HG03439 (cell line): ENCODE measurements at regions not wholly inside any gene's neighbourhood (a gene's known extent, or its start where the extent isn't known, plus 50 kb on each side); places are given as distances from the start of the nearest gene placed in this dataset.
A peak's percentile ranks its signal among the peaks of the same experiment; 100 is the strongest.

Experiments used
- ATAC-seq: cut with Tn5 transposase; IDR thresholded peaks from one replicate; pipeline ENCODE4 v1.9.1; 2021; ENCODE audit warnings: mild to moderate bottlenecking, moderate library complexity; ENCODE audit not compliant: unreplicated experiment

DNA sequence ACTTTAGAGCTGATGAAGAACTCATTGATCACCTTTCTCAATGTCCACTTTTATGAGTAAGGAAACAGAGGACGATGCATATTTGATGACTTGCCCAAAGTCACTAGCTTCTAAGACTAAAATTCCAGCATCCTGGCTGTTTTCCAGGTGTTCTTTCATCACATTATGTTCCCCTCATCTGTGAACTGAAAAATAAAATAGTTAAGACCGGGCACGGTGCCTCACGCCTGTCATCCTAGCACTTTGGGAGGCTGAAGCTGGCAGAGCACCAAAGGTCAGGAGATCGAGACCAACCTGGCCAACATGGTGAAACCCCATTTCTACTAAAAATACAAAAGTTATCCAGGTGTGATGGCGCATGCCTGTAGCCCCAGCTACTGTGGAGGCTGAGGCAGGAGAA is 297.5 kb downstream of the DUSP10 start:
- ATAC-seq, result no peak

DNA sequence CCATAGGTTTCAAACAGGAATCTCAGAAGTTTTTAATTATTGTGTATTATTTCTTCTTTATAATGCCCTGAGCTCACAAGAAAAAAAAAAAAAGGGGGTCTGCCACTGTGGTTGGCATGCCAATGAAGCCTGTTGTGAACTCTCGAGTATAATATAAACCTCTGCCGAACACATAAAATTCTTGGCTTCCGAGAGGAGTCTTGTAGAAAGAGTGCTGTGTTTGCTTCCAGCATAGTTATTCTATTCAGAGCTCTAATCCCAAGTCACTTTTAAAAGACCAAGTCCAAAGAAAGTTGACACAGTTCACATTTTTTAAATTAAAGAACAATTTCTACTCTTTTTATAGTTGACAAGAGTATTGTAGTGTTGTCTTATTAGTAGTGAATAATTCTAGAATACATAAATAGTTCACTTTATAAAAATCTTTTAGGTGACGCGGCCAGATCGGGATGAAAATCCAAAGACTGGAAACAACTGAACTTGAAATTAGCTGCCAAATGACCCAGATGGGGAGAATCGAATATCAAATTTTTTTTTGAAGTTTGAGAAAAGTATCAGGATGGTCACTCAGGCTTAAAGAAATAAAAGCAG is 293.2 kb downstream of the DUSP10 start:
- ATAC-seq, result no peak

DNA sequence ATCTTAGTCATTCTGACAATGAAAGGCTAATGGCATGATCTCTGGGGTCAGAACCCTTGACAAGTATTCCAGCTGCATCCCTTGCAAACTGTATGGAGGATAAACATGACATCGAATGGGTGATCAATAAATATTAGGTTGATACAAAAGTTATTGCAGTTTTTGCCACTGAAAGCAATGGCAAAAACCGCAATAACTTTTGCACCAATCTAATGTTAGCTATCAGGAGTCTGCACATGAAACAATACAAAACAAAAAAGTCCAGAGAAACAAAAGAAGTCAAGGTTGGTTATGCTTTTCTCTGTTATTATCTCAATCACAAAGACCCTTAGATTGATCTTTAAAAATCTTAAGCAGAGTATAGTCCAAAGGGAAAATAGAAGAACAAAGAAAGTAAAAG is 292.7 kb downstream of the DUSP10 start:
- no peak for ATAC-seq

DNA sequence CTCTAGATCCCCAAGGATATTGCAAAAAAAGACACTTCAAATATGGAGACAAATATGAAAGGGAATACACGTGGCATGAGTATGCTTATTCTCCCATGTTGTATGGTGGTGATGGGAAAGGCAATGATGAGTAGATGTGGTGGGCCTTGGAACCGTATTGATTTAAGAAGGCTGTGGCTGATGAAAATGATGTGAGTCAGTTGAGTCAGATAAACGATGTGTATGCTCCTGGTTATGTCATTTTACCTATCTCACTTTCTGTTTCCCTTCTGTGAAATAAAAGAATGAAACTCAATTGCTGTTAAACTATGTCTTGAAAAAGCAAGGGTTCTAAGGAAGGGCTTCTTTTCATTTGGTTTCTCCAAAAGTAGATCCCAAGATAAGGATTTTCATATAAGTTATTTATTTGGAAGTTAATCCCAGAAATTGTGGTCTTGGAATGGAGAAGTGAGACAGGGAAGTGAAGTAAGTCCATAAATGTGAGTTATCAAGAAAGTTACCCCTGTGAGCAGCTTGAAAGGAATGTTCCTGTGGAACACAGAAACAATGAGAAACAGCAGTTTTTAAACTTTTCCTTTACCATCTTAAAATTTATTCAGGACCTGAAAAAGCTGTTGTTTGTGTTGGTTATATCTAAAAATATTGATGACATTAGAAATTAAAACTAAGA is 292.0 kb downstream of the DUSP10 start:
- no peak for ATAC-seq

DNA sequence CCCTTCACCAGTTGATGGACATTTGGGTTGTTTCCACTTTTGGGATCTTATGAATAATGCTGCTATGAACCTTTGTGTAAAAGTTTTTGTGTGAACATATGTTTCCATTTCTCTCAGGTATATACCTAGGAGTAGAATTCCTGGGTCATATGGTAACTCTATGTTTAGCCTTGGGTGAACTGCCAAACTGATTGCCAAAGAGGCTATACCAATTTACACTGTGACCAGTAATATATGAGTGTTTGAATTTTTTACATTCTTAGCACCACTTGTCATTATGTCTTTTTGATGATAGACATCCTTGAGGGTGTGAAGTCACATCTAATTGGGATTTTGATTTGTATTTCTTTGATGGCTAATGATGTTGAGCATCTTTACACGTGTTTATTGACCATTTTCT is 290.1 kb downstream of the DUSP10 start:
- no peak for ATAC-seq

DNA sequence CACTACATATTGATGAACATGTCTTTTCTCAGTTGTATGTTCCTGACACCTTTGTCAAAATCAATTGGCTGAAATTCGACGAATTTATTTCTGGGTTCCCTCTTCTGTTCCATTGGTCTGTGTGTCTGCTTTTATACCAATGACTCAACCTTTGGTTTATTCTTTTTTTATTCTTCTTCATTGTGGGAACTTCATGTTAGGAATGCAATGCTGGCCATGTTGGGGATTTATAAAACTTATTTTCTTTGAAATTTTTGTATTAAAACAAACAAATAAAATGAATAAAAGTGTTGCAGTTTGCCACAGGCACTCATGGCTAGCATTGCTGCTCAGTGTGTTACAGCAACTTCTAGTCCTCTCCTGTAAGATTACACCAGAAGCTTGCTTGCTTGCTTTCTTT is 287.8 kb downstream of the DUSP10 start:
- no peak for ATAC-seq

DNA sequence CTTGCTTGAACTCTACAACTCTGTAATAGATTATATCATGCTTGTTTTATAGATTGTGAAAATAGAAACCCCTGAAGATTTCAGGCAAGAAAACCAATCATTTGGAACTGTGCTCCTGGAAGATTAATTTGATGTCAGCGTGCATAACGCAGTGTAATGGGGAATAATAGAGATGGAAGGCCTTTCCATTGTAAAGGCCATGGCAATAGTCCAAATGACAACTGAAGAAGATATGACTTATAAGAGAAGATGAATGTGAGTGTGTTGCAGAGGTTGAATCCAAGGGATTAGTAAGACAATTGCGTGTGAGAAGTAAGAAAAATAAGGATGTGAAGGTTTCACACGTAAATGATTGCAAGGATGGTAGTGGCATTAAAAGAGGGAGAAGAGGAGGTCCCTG is 285.0 kb downstream of the DUSP10 start:
- no peak for ATAC-seq

DNA sequence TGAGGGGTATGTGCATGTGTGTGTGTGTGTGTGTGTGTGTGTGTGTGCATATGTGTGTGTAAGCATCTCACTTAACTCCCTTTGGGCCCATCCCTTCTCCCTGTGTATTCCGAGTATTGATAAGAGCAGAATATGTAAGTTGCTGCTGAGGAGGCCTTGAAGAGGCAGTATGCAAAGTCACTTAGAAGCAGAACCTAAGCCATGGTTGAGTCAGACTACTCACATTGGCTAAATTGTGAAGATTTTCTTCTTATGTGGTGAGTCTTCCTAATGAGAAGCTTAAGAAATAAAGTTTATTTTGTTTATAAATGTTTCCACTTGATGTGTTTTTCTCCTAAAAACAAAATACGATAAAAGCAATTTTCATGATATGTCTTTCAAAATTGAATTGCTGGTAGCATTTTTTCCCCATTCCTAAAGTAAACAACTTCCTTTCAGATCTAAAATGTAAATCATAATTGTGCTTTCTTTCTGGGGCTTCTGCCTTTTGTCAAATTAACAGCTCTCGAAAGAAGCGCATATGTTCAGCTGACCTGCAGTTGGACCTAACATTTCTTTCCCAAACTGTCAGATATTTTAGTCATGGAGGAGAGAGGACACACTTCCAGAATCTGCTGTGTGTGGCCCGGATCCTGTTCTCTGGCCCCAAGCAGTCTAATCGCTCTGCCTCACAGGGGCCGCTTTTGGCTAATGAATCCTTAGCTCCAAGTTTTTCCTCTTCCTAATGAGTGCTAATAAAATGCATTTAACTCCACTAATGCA is 284.0 kb downstream of the DUSP10 start:
- no peak for ATAC-seq

DNA sequence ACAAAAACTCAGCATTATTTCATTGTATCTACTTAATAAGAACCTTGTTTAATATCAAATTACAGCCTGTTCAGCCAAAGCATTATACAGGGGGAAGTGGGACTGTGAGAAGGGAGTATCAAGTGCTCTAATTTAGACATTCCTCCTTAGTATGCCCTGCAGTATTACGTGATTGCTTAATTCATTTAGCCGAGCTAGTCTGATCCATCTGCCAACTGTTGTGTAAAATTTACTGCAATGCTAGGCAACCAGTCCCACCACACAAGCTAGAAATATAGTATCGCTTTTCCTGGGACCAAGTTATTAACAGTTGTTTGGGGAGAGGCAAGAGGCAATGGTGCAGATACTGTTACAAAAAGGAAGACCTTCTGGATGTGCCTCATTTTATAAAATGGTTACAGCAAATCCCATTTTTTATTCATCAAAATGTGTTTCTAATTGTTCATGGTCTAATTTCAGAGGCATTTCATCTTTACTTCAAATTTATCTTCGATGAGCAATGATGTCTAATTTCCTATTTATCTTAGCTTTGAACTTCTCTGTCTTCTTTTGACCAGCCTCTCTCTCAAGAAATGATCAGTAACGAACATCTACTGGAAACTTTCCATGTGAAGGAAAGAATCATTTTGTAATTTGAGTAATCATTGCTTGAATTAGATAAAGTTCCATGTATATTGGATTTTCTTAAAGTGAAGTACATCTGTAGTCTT is 283.3 kb downstream of the DUSP10 start:
- no peak for ATAC-seq

DNA sequence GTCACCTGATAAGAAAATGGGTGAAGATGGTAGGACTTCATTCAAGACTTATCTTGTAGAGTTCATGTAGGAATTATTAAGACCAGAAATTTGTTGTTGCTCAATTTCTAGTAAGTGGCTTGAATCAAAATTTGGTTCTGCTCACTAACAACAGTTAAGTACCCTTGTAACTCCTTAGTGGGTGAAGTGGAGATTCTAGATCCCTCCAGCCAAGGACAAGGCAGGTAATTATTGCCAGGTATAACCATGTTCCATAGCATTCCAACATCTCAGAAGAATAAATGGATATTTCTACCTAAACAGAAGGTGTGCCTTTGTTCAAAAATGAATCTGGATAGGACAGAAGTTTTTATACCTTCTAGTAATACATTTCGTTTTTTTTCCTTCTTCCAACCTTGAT is 282.3 kb downstream of the DUSP10 start:
- no peak for ATAC-seq

DNA sequence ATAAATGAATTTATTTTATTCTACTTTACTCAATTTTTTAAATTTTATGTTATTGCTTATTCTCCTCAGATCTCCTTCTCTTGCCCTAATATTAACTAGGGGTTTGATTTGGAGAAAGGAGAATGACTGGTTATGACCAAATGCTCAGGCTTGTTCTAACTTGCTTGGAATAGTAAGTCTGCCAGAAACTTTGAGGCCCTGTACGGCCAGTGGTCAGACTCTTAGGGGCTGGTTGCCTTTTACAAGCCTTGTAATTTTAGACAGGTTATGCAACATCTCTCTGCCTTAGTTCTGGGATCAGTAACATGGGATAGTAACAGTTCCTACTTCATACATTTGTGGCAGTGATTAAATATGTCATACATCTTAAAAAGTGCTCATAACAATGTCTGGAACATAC is 279.5 kb downstream of the DUSP10 start:
- no peak for ATAC-seq

DNA sequence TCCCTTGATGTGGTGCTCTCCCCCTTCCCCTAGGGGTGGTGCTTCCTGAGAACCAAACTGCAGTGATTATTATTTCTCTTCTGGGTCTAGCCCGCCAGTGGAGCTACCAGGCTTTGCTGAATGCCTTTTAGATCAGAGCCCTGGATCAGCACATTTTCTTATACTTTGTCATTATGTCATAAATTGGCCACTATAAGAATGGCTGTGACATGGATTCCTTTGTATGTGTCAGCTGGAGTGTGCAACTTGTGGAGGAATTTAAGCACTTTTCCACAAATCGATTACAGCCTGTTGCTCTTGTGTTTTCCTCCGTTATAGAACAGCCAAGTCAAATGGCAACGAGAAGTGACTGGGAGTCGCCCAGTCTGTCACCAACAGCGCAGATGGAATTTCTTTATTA is 273.3 kb downstream of the DUSP10 start:
- no peak for ATAC-seq

DNA sequence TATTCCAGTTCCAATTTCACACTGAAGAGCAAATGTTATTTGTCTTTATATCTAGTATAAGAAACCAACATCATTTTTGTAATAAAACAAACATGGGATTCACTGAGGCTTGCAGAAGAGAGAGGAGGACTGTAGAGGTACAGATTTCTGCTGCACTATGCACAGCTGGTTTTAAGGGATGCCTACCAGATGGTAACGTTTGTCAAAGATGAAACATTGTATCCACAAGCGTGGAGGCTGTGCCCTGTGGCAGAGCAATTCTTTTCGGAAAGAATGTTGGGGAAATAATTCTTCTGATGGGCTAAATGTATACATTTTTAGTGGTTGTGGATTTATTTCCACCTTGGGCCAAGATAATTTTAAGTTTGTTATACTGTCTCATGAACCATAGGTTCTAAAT is 272.4 kb downstream of the DUSP10 start:
- no peak for ATAC-seq

DNA sequence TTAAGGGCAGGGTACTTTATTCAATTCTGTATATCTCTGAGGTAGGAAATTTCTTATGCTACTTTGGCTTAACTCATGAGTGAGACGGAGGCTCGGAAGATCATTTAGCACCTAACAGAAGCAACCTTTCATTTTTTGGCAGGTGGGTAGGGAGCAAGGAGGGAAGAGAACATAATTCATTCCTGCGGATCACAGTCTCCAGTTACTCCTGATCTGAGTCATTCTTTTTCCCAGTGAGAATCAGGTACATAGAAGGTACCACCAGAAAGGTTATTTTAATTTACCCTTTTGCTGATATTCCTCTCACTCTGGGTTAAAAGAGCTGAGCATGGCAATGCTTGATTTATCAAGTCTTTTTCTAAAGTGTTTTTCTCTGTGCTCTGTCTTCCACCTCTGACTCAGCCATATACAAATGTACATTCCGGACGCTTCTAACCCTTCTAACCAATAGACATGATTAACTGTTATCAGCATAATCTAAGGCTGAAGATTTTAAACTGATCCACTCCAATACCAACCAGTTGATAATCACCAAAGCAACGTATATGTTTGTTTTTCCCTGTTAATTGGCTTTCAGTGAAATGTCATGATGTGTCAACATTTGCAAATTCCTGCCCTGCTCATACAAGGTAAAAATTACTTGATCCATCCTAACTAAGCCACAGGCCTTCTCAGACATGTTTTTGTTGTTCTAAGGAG is 271.7 kb downstream of the DUSP10 start:
- ATAC-seq, result no peak

DNA sequence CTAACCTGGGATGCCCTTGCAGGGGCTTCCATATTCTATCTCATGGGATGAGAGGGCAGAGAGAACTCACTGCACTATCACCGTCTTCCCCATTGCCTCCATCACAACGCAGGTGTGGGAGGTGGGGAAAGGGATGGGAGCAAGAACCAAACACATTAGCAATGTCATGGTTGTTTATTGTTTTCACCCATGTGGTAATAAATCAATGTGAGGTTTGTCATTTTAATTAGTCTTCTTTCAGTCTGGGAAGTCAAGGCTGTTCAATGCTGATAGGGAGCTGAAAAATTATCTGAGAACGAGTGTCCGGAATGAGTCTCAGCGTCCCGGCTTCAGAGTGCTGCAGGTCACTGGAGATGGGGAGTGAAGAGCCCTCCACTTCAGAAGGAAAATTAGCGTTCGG is 268.5 kb downstream of the DUSP10 start:
- no peak for ATAC-seq

DNA sequence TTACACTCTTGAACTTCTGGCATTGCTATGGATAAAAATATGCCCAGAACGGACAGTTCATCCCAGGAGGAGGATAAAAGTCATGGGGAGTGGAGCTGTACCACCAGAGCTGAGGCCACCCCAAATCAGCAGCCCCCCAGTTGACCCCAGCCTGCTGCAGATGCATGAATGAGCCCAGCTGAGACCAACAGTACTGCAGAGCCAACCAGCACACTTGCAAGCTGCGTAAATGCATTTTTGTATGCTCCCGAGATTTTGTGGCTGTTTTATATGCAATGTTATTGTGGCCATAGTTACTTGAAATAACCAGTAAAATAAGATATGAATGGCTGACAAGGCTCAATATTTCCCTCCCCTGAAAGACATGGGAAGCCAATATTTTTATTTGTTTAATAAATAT is 264.6 kb downstream of the DUSP10 start:
- ATAC-seq, result no peak

DNA sequence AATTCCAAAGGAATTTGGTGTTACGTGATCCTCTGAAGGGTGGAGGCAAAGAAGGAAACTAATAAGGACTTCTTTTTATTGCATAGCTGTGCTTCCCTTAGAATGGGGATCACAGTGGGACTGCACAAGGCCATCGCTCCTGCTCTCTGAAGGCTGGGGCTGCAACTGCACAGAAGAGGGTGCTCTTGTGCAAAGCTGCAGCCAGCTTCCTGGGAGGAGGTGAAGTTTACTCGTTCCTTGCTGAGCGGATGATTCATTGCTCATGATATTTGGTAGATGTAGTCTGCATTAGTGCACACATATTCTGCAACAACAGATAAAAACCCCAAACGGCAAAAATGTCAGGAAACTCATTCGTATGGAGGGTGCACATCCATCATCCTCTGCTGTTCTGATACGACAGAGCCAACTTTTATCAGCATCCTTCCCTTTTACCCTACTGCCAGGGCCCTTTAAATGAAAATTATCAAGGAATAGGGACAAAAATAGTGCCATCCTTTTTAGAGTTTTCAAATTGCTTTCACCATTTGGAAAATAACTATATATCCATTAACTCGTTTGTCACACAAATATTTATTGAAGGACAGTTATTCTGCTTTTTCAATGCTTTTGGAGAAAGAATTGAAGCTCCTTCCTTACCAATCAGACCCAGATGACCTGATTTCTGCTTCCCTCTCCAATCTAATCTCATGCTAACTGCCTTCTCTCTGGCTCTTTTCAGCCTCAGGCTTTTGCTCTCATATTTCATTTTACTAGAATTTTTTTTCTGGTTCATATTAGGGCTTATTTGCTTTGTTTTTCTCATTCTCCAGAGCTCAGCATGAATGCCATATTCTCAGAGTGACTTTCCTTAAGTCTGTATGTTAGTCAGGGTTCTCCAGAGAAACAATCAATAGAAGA is 263.6 kb downstream of the DUSP10 start:
- ATAC-seq, result peak; percentile 70

DNA sequence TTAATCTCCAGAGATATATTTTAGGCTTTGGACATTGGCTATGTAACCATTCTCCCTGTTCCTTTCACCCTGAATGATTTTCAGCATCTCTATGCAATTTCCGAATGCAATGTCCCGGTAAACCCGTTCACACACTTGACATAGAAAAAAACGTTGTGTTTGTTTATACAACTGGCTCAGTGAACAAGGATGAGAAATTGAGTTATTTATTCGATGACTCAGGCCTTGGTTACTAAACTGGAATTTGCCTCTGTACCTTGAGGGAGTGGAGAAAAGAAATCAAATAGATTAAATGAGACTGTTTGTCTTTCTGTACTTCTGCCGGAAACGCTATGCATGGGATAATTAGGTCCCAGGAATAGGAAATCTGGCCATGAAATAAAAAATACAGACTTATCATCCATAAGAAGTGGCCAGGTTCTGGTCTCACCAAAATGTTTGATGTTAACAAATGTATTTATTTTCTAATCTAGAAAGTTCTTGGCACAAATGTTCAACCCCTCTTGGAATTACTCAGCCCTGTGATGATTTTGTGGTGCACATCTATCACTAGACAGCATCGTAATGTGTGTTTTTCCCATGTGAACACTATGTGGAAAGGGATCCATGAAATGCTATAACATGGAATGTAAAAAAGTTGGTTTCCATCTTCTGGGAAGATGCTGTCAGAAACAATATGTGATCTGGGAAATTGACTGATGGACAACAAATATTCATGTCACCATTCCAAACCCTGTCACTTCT is 253.9 kb downstream of the DUSP10 start:
- ATAC-seq, result no peak

DNA sequence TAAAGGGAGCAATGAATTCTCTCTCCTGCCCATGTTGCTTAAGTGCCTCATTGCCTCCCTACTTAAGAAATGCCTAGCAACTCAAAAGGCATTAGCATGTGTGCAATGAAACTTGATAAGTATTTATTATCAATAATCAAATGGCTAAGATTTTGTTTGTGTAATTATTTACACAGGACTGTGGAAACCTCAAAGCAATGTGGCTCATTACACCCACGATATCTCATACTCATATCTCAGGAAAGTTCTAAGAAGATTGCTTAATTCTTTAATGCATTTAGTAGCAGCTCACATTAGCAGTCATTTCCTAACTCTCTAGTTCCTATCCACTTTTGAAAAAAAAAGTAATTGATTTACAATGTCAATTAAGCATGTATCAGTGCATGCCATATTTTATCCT is 253.3 kb downstream of the DUSP10 start:
- no peak for ATAC-seq
